Pancreas (tissue), 10 donors: ENCODE measurements at regions not wholly inside any gene's neighbourhood (a gene's known extent, or its start where the extent isn't known, plus 50 kb on each side); places are given as distances from the start of the nearest gene placed in this dataset.
A peak's percentile ranks its signal among the peaks of the same experiment; 100 is the strongest.

ENCODE experiments used
- ATAC-seq, 4 donors: fragments of 200-7000 bp; cut with Tn5 transposase; one replicate each; pipeline versions ENCODE4 v1.8.0 to v1.9.1; 2020; ENCODE audit warnings: mild to moderate bottlenecking in 4 of 4, moderate library complexity in 4 of 4
- DNase-seq, 6 donors: peaks; one replicate each; pipeline ENCODE4 v3.0.0-alpha.2; 2020
- FAIRE-seq: peaks from 2 replicates; lab custom pipeline; 2012; peaks lifted over from hg19 to GRCh38; lab: Jason Lieb, UNC
- H3K27ac ChIP-seq, 4 donors: fragments of 200-600 bp; sonication (generic); 1 replicate in 3 of 4; 2 replicates in 1 of 4; pipeline versions ENCODE4 v1.5.0 to v1.8.0; 2020
- H3K27me3 ChIP-seq, 4 donors: fragments of 200-600 bp; one replicate each; pipeline ENCODE4 v1.8.0; 2021
- H3K36me3 ChIP-seq, 3 donors: fragments of 200-600 bp; sonication (generic) in 1 of 3; one replicate each; pipeline versions ENCODE4 v1.5.0 to v1.8.0; 2020 to 2021
- H3K4me1 ChIP-seq, 3 donors: fragments of 200-600 bp; one replicate each; pipeline ENCODE4 v1.8.0; 2021
- H3K4me3 ChIP-seq, 4 donors: fragments of 200-600 bp; sonication (generic) in 2 of 4; one replicate each; pipeline versions ENCODE4 v1.5.0 to v1.8.0; 2020 to 2021
- H3K9me3 ChIP-seq, 4 donors: fragments of 200-600 bp; one replicate each; pipeline ENCODE4 v1.8.0; 2021
- CTCF ChIP-seq, 4 donors: fragments of 200-600 bp; sonication (generic) in 3 of 4; IDR thresholded peaks; one replicate each; pipeline versions ENCODE4 v1.5.0 to v1.8.0; 2021; ENCODE audit warnings: antibody characterized with exemption in 4 of 4
- WGBS, 2 donors: extraction: QIAGEN DNeasy Blood & Tissue Kit; methylation state at CpG; one replicate each; pipeline ENCODE4 v1.1.7; 2013; 5-methylcytosine and 5-hydroxymethylcytosine counted together
- intact Hi-C, 3 donors: fragments of 100-400 bp; cut with DNase I; formaldehyde crosslinking; loops; one replicate each; pipeline versions ENCODE4 v1.11.1 to v1.14.2; 2022
- donor health status: healthy with polysubstance abuse.
- donor health status: DM: no; HTN: no; CAD: no; lungs with moderate emphysema.
- donor health status: DM: no; HTN: no; CAD: no.
- donor health status: control.
- donor health status: control.
- donor health status: Bipolar disorder and iron deficiency.
- donor health status: DM: yes; HTN: yes; CAD: no.
- donor health status: DM: no; HTN: no; CAD: no.
- donor health status: DM: no; HTN: no; CAD: no.
- donor health status: DM: yes; HTN: yes; CAD: no.

GRCh38 chr13:111423168-111423785 is 102.8 kb downstream of the TEX29 start:
- no peak for FAIRE-seq
- no peak for ATAC-seq

GRCh38 chr13:111424134-111424533 is 103.7 kb downstream of the TEX29 start:
- Histone ChIP-seq H3K4me3 (no peak overlapping the region), H3K27ac (no peak overlapping the region), H3K4me1 (no peaks in the 10 kb centered on the region), H3K27me3 (no peaks in the 10 kb centered on the region), H3K9me3 (no peaks in the 10 kb centered on the region), H3K36me3 (no peaks in the 10 kb centered on the region)
- no peak for TF ChIP-seq CTCF (IDR thresholded peaks at IDR 0.05)
- intact Hi-C loops: no loop called here
- ATAC-seq: no peak
- WGBS, 2 donors: 77 to 80% methylated on average over 21 of the region's 21 CpGs
- DNase-seq: no peak
- FAIRE-seq: no peak

More at GRCh38 chr13:111423168-111423785, 102.8 kb downstream of the TEX29 start:
- Histone ChIP-seq H3K4me1 (no peaks in the 10 kb centered on the region), H3K4me3 (no peak overlapping the region), H3K27me3 (no peaks in the 10 kb centered on the region), H3K27ac (no peak overlapping the region), H3K36me3 (no peaks in the 10 kb centered on the region), H3K9me3 (no peaks in the 10 kb centered on the region)
- no peak for TF ChIP-seq CTCF (IDR thresholded peaks at IDR 0.05)
- 76 to 80% methylated on average over 16 of the region's 16 CpGs for WGBS, 2 donors
- intact Hi-C loops: no loop called here
- no peak for DNase-seq

GRCh38 chr13:111425326-111425725 is 104.9 kb downstream of the TEX29 start:
- Histone ChIP-seq H3K36me3 (no peaks in the 10 kb centered on the region), H3K4me3 (no peak overlapping the region), H3K27me3 (no peaks in the 10 kb centered on the region), H3K9me3 (no peaks in the 10 kb centered on the region), H3K27ac (no peak overlapping the region), H3K4me1 (no peaks in the 10 kb centered on the region)
- TF ChIP-seq CTCF (IDR thresholded peaks at IDR 0.05): no peak
- FAIRE-seq: no peak
- 84 to 88% methylated on average over 8 of the region's 8 CpGs for WGBS, 2 donors
- intact Hi-C loops: no loop called here
- peak in 1 of 6 donors; percentile 59 for DNase-seq
- ATAC-seq: no peak

GRCh38 chr13:111429064-111429558 is 108.7 kb downstream of the TEX29 start:
- no peaks in the 10 kb centered on the region for H3K4me1 ChIP-seq
- intact Hi-C loops: no loop called here
- H3K9me3 ChIP-seq: no peaks in the 10 kb centered on the region
- no peak overlapping the region for H3K27ac ChIP-seq
- 16 to 18% methylated on average over 12 of the region's 12 CpGs for WGBS, 2 donors
- FAIRE-seq (no peak), DNase-seq (peak in 5 of 6 donors; percentile 28 to 66 (median 45)), ATAC-seq (peak; percentile 60 to 97 (median 90))
- H3K36me3 ChIP-seq: no peaks in the 10 kb centered on the region
- peak; percentile 38 to 60 (median 56) for TF ChIP-seq CTCF (IDR thresholded peaks at IDR 0.05)
- H3K27me3 ChIP-seq: no peaks in the 10 kb centered on the region
- H3K4me3 ChIP-seq: no peak overlapping the region

GRCh38 chr13:111431206-111431605 is 110.8 kb downstream of the TEX29 start:
- ATAC-seq: no peak
- no peaks in the 10 kb centered on the region for H3K27me3 ChIP-seq
- no peak for TF ChIP-seq CTCF (IDR thresholded peaks at IDR 0.05)
- no peak overlapping the region for H3K27ac ChIP-seq
- H3K36me3 ChIP-seq: no peaks in the 10 kb centered on the region
- no peak overlapping the region for H3K4me3 ChIP-seq
- whole genome bisulfite sequencing, 2 donors: 58 to 59% methylated on average over 3 of the region's 3 CpGs
- no peak for FAIRE-seq
- no peak for DNase-seq
- intact Hi-C loops: no loop called here
- no peaks in the 10 kb centered on the region for H3K4me1 ChIP-seq
- no peaks in the 10 kb centered on the region for H3K9me3 ChIP-seq
